ENCODE measurements at regions not wholly inside any gene's neighbourhood (a gene's known extent, or its start where the extent isn't known, plus 50 kb on each side); places are given as distances from the start of the nearest gene placed in this dataset.

DNA sequence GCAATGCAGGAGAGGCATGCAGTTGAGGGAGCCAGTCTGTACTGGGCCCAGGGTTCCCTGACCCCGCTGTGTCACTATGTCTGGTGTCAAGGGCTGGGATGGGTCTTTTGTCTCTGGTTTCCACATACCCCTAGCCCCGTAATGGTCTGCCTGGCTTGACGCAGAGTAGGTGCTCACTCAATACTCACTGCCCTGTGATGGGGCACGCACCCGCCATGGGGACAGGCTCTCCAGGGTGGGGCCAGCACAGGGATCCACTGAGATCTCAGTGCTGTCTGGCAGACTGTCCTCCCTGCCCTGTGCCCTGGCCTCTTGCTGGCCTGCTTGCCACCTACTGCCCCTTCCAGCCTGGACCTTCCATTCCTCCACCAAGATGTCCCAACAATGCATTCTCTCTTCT lies 101.7 kb upstream of the CD82 start:
- TF ChIP-seq, protein P1, sequence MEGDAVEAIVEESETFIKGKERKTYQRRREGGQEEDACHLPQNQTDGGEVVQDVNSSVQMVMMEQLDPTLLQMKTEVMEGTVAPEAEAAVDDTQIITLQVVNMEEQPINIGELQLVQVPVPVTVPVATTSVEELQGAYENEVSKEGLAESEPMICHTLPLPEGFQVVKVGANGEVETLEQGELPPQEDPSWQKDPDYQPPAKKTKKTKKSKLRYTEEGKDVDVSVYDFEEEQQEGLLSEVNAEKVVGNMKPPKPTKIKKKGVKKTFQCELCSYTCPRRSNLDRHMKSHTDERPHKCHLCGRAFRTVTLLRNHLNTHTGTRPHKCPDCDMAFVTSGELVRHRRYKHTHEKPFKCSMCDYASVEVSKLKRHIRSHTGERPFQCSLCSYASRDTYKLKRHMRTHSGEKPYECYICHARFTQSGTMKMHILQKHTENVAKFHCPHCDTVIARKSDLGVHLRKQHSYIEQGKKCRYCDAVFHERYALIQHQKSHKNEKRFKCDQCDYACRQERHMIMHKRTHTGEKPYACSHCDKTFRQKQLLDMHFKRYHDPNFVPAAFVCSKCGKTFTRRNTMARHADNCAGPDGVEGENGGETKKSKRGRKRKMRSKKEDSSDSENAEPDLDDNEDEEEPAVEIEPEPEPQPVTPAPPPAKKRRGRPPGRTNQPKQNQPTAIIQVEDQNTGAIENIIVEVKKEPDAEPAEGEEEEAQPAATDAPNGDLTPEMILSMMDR (IDR thresholded peaks at IDR 0.05; ENCODE audit: low read depth, low read length, missing control alignments) = no peak
- DNase-seq (ENCODE audit: low read depth) = no peak
- no peak overlapping the region for H3K4me3 ChIP-seq (ENCODE audit: low read depth, low read length)

DNA sequence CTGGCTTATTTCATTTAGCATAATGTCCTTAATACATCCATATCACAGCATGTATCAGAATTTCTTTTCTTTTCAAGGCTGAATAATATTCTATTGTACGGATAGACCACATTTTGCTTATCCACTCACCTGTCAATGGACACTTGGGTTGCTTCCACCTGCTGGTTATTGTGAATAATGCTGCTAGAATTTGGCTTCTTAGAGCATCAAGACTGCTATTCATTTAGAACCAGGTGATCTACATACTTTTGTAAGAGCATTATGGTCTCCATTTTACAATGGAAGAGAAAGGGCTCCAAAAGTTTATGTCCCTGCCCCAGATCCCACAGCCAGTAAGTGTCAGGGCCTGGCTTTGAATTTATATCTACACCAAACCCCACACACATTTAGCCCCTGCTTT lies 100.7 kb upstream of the CD82 start:
- H3K4me3 ChIP-seq (ENCODE audit: low read depth, low read length) = no peak overlapping the region
- no peak for DNase-seq (ENCODE audit: low read depth)
- TF ChIP-seq, protein P1 (IDR thresholded peaks at IDR 0.05; ENCODE audit: low read depth, low read length, missing control alignments) = peak; percentile 2

DNA sequence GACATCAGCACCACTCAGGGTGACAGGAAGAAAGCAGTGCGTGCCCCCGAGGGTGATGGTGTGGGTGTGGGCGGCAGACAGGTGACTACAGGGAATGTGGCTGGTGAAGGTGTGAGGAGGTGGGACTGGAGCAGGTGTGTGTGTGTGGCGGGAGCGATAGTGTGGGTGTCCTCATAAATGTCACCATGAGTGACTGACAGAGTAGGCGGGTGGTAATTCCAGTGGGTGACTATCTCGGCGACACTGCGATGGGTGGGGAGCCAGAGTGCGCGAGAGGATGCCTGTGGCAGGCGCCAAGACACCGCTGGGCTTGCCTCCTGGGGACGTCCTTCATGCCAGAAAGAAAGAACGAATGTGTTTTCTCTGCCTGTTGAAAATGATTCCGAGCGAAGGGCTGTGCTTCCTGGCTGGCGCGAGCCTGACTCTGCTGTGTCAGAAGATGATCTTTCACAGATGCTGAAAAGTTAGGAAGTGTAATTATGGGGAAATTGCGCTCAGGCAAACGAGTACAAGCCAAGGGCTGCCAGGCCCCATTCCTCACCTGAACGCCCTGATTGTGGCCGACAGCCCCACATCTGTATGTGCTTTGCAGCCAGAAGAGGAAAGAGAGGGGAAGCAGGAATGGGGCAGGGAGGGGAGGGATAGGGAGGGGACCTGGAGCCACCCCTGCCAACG lies 98.8 kb upstream of the CD82 start:
- DNase-seq (ENCODE audit: low read depth) = no peak
- H3K4me3 ChIP-seq (ENCODE audit: low read depth, low read length) = no peak overlapping the region
- TF ChIP-seq, protein P1 (IDR thresholded peaks at IDR 0.05; ENCODE audit: low read depth, low read length, missing control alignments) = no peak

DNA sequence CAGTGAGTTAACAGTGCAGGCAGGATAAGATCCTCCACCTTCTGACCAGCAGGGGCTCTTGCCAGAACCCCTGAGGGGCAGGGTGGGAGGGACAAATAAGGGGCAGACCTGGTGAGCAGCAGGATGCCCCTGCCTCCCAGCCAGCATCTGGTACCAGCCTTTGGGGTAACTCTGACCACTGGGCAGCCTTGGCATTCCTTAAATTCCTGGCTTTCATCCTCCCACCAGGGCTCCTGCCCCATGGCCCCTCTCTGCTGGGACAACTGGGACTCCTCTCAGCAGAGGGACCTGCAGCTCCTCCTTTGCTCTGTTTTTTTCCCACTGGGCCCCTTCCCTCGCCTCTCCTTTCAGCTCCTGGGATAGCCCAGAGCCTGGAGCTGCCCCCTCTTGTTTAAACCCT lies 98.0 kb upstream of the CD82 start:
- TF ChIP-seq, protein P1 (IDR thresholded peaks at IDR 0.05; ENCODE audit: low read depth, low read length, missing control alignments) = no peak
- H3K4me3 ChIP-seq (ENCODE audit: low read depth, low read length) = no peak overlapping the region
- no peak for DNase-seq (ENCODE audit: low read depth)

DNA sequence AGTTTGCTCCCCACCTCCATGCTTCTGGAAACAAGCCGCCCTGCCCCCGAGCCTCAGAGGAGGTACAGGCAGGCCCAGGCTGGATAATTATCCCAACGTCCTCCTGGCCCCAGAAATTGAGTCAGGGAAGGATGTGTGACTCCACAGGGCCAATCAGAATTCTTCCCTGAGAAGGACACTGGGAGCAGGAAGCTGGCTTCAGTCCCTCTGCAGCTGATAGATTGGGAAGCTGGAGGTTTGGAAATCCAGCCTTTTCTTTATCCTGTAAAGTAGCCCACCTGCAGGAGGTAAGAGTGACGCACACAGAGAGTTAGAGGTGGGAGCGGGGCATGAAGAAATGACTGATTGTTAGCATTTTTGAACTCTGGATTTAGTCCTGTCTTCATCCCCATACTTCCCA lies 97.5 kb upstream of the CD82 start:
- DNase-seq (ENCODE audit: low read depth) = no peak
- H3K4me3 ChIP-seq (ENCODE audit: low read depth, low read length) = no peak overlapping the region
- TF ChIP-seq, protein P1 (IDR thresholded peaks at IDR 0.05; ENCODE audit: low read depth, low read length, missing control alignments) = no peak

DNA sequence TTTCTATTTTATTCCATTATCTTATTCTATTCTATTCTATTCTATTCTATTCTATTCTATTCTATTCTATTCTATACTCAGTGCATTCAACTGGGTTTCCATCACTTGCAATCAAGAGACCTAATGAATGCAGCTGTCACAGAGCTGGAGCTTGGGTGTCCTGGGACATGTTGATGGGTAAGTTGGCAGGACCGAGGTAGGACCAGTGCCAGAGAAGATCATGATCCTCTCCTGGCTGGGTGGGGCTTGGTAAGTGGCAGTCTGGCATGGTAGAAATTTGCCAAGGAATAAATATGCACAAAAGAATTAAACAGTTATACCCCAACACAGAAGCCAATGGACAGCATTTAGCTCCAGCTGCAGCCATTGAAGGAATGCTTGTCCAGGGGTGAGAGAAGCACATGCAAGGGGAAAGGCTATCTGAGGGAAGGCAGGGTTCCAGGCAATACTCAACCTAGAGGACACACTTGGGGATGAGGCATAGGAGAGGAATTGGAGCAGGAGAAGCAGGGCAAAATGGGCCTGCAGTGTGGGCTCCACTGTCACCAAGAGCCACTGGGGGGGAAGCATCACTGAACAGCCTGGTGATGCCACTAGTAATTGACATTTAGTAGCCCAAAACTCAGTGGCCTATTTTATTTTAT lies 97.0 kb upstream of the CD82 start:
- TF ChIP-seq, protein P1 (IDR thresholded peaks at IDR 0.05; ENCODE audit: low read depth, low read length, missing control alignments) = no peak
- no peak overlapping the region for H3K4me3 ChIP-seq (ENCODE audit: low read depth, low read length)

DNA sequence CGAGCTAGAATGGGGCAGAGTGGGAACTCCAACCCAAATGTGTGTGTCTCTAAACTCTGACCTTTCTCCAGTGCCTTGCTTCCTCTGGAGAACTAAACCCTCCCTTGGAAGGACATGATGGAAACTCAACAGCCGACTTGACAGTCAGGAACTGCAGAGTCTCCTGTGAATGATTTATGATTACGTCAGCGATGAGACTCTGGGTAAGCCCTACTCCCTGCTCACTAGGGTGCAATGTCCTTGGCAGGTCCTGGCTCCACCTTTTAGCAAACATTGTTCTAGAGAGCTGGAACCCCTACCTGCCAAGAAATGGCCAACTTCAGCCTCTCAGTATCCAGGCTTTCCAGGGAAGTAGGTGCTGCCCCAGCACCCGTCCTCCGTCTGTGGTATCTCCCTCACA lies 96.1 kb upstream of the CD82 start:
- TF ChIP-seq, protein P1 (IDR thresholded peaks at IDR 0.05; ENCODE audit: low read depth, low read length, missing control alignments) = no peak
- DNase-seq (ENCODE audit: low read depth) = no peak

More for the DNA sequence above, 97.0 kb upstream of the CD82 start:
- no peak for DNase-seq (ENCODE audit: low read depth)

More for the DNA sequence above, 96.1 kb upstream of the CD82 start:
- no peak overlapping the region for H3K4me3 ChIP-seq (ENCODE audit: low read depth, low read length)

Data from GM12864 (cell line).